PC-3 (cell line): ENCODE measurements at regions not wholly inside any gene's neighbourhood (a gene's known extent, or its start where the extent isn't known, plus 50 kb on each side); places are given as distances from the start of the nearest gene placed in this dataset.

Source experiments
- EZH2 ChIP-seq: fragments of 300-600 bp; sonication (generic); IDR thresholded peaks from one replicate; pipeline ENCODE4 v1.6.1; 2017; ENCODE audit warnings: antibody characterized with exemption, mild to moderate bottlenecking, low read length; ENCODE audit not compliant: unreplicated experiment
- EZH2phosphoT487 ChIP-seq: fragments of 300-600 bp; sonication (generic); IDR thresholded peaks from 2 replicates; pipeline ENCODE4 v1.6.1; 2018; ENCODE audit warnings: mild to moderate bottlenecking, antibody characterized with exemption, low read length, borderline replicate concordance
- TF ChIP-seq, protein P1 (sequence below): fragments of 300-600 bp; sonication (generic); conservative IDR thresholded peaks from 2 replicates; pipeline ENCODE4 v1.5.1; 2017; ENCODE audit warnings: antibody characterized with exemption, low read depth, mild to moderate bottlenecking, low read length

GRCh38 chr15:99495430-99496301 is 70.1 kb upstream of the MEF2A start:
- TF ChIP-seq, protein P1, sequence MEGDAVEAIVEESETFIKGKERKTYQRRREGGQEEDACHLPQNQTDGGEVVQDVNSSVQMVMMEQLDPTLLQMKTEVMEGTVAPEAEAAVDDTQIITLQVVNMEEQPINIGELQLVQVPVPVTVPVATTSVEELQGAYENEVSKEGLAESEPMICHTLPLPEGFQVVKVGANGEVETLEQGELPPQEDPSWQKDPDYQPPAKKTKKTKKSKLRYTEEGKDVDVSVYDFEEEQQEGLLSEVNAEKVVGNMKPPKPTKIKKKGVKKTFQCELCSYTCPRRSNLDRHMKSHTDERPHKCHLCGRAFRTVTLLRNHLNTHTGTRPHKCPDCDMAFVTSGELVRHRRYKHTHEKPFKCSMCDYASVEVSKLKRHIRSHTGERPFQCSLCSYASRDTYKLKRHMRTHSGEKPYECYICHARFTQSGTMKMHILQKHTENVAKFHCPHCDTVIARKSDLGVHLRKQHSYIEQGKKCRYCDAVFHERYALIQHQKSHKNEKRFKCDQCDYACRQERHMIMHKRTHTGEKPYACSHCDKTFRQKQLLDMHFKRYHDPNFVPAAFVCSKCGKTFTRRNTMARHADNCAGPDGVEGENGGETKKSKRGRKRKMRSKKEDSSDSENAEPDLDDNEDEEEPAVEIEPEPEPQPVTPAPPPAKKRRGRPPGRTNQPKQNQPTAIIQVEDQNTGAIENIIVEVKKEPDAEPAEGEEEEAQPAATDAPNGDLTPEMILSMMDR = no peak
- no peak for TF ChIP-seq EZH2
- TF ChIP-seq EZH2phosphoT487 = no peak
